HG02870 (cell line): ENCODE measurements at regions not wholly inside any gene's neighbourhood (a gene's known extent, or its start where the extent isn't known, plus 50 kb on each side); places are given as distances from the start of the nearest gene placed in this dataset.

Experiments
- ATAC-seq: cut with Tn5 transposase; IDR thresholded peaks from one replicate; pipeline ENCODE4 v1.9.1; 2021; ENCODE audit warnings: mild to moderate bottlenecking, moderate library complexity; ENCODE audit not compliant: unreplicated experiment

- no peak for ATAC-seq
Measured at GRCh38 chr4:169815606-169816005, 57.9 kb upstream of the HPF1 start.

- no peak for ATAC-seq
Measured at GRCh38 chr4:169811476-169811875, 53.7 kb upstream of the HPF1 start.

GRCh38 chr4:169810325-169811323, 52.9 kb upstream of the HPF1 start:
- ATAC-seq, result peak; percentile 62

- no peak for ATAC-seq
Measured at GRCh38 chr4:169807934-169808509, 50.3 kb upstream of the HPF1 start.
